IMR-90 (cell line): ENCODE measurements at regions not wholly inside any gene's neighbourhood (a gene's known extent, or its start where the extent isn't known, plus 50 kb on each side); places are given as distances from the start of the nearest gene placed in this dataset.

Experiments used
- ATAC-seq: fragments of 200-7000 bp; cut with Tn5 transposase; 2 replicates; pipeline ENCODE4 v1.9.1; 2020; ENCODE audit warnings: low read depth, mild to moderate bottlenecking, moderate library complexity
- BruUV-seq: library from RNA; stranded (reverse); fragments of 400-500 nt; replicated peaks from 2 replicates; lab custom pipeline; 2021; lab: Mats Ljungman, UMichigan
- CTCF ChIA-PET: fragments of 300-600 bp; formaldehyde crosslinking; extraction: SDS; loops from one replicate; lab custom pipeline; 2021; ENCODE audit warnings: antibody characterized with exemption; lab: Yijun Ruan, JAX
- POLR2A ChIA-PET: fragments of 300-600 bp; sonication (Branson Sonifier 250); formaldehyde crosslinking; loops from one replicate; lab custom pipeline; 2022; ENCODE audit warnings: antibody characterized with exemption; ENCODE audit not compliant: unreplicated experiment; lab: Charles Lee
- DNase-seq: peaks from one replicate; pipeline ENCODE4 v3.0.0; 2013
- H2AFZ ChIP-seq: replicated peaks from 2 replicates; pipeline ENCODE3; 2013; ENCODE audit warnings: low read length, mild to moderate bottlenecking; ENCODE audit not compliant: poor library complexity
- H2AK5ac ChIP-seq: 2 replicates; pipeline ENCODE4 v1.6.1; 2013; ENCODE audit warnings: low read depth, low read length, inconsistent platforms
- H2AK9ac ChIP-seq: replicated peaks from 2 replicates; pipeline ENCODE3; 2013; ENCODE audit warnings: mild to moderate bottlenecking, low read depth, low read length, moderate library complexity; ENCODE audit not compliant: poor library complexity
- H2BK120ac ChIP-seq: 2 replicates; pipeline ENCODE4 v1.6.1; 2013; ENCODE audit warnings: low read depth, low read length, inconsistent platforms
- H2BK15ac ChIP-seq: 3 replicates; pipeline ENCODE4 v1.6.1; 2013; ENCODE audit warnings: low read depth, low read length, inconsistent platforms
- H2BK20ac ChIP-seq: 2 replicates; pipeline ENCODE4 v1.6.1; 2013; ENCODE audit warnings: low read depth, mild to moderate bottlenecking, inconsistent platforms, low read length, moderate library complexity
- H2BK5ac ChIP-seq: 2 replicates; pipeline ENCODE4 v1.6.1; 2013; ENCODE audit warnings: mild to moderate bottlenecking, low read depth, low read length, inconsistent platforms; ENCODE audit not compliant: poor library complexity, severe bottlenecking
- H3K14ac ChIP-seq: replicated peaks from 2 replicates; pipeline ENCODE4 v1.6.1; 2013; ENCODE audit warnings: low read depth, low read length, inconsistent platforms
- H3K18ac ChIP-seq: 2 replicates; pipeline ENCODE4 v1.6.1; 2013; ENCODE audit warnings: low read depth, low read length, control low read depth
- H3K23ac ChIP-seq: 2 replicates; pipeline ENCODE4 v1.6.1; 2013; ENCODE audit warnings: low read depth, low read length, inconsistent platforms
- H3K27ac ChIP-seq: 2 replicates; pipeline ENCODE4 v1.5.1; 2013; ENCODE audit warnings: mild to moderate bottlenecking, control low read depth, low read length; ENCODE audit not compliant: insufficient read depth
- H3K27me3 ChIP-seq: 2 replicates; pipeline ENCODE4 v1.6.1; 2013; ENCODE audit warnings: low read length; ENCODE audit not compliant: control insufficient read depth, insufficient read depth
- H3K36me3 ChIP-seq: 2 replicates; pipeline ENCODE4 v1.6.1; 2013; ENCODE audit warnings: low read length, mixed read lengths; ENCODE audit not compliant: control insufficient read depth, insufficient read depth
- H3K4ac ChIP-seq: 2 replicates; pipeline ENCODE4 v1.6.1; 2013; ENCODE audit warnings: low read depth, low read length, inconsistent platforms
- H3K4me1 ChIP-seq: 2 replicates; pipeline ENCODE4 v1.6.1; 2013; ENCODE audit warnings: low read length, mixed read lengths; ENCODE audit not compliant: control insufficient read depth, insufficient read depth
- H3K4me2 ChIP-seq: 2 replicates; pipeline ENCODE4 v1.6.1; 2013; ENCODE audit warnings: low read depth, mild to moderate bottlenecking, control low read depth, low read length, moderate library complexity
- H3K4me3 ChIP-seq: 2 replicates; pipeline ENCODE4 v1.5.1; 2013; ENCODE audit warnings: low read depth, mild to moderate bottlenecking, control low read depth, low read length, moderate library complexity; ENCODE audit not compliant: insufficient read depth
- H3K56ac ChIP-seq: 2 replicates; pipeline ENCODE4 v1.6.1; 2013; ENCODE audit warnings: low read length, inconsistent platforms; ENCODE audit not compliant: insufficient read depth; ENCODE audit errors: extremely low read depth
- H3K79me1 ChIP-seq, 2 experiments: 2 replicates each; pipeline ENCODE4 v1.6.1; 2013; ENCODE audit warnings: low read length in 2 of 2, inconsistent platforms in 1 of 2, low read depth in 1 of 2
- H3K9ac ChIP-seq: 2 replicates; pipeline ENCODE4 v1.6.1; 2013; ENCODE audit warnings: low read depth, low read length, control low read depth
- H3K9me1 ChIP-seq: 2 replicates; pipeline ENCODE4 v1.6.1; 2013; ENCODE audit warnings: low read length, inconsistent platforms; ENCODE audit not compliant: insufficient read depth
- H3K9me3 ChIP-seq: 2 replicates; pipeline ENCODE4 v1.6.1; 2013; ENCODE audit warnings: low read length; ENCODE audit not compliant: control insufficient read depth, insufficient read depth
- H4K20me1 ChIP-seq: 2 replicates; pipeline ENCODE4 v1.6.1; 2013; ENCODE audit warnings: low read length, inconsistent platforms; ENCODE audit not compliant: insufficient read depth
- H4K5ac ChIP-seq: 2 replicates; pipeline ENCODE4 v1.6.1; 2013; ENCODE audit warnings: mild to moderate bottlenecking, low read depth, low read length, control low read depth
- H4K8ac ChIP-seq, 2 experiments: 2 replicates each; pipeline ENCODE4 v1.6.1; 2013; ENCODE audit warnings: low read depth in 2 of 2, low read length in 2 of 2, control low read depth in 1 of 2, inconsistent platforms in 1 of 2
- H4K91ac ChIP-seq: 2 replicates; pipeline ENCODE4 v1.6.1; 2013; ENCODE audit warnings: low read depth, low read length, inconsistent platforms; ENCODE audit not compliant: insufficient read depth
- BHLHE40 ChIP-seq: fragments of 150-350 bp; IDR thresholded peaks from 2 replicates; pipeline ENCODE4 v1.6.1; 2016; ENCODE audit warnings: mild to moderate bottlenecking, low read depth, low read length
- CEBPB ChIP-seq: IDR thresholded peaks from 2 replicates; pipeline ENCODE4 v1.6.1; 2012; ENCODE audit warnings: low read depth, low read length, improper control_type of control experiment
- FOS ChIP-seq: fragments of 150-350 bp; IDR thresholded peaks from 2 replicates; pipeline ENCODE4 v1.6.1; 2016; ENCODE audit warnings: low read depth, low read length
- MAFK ChIP-seq: IDR thresholded peaks from 2 replicates; pipeline ENCODE4 v1.6.1; 2012; ENCODE audit warnings: low read depth, low read length, improper control_type of control experiment
- MAZ ChIP-seq: IDR thresholded peaks from 2 replicates; pipeline ENCODE4 v1.6.1; 2012; ENCODE audit warnings: low read depth, mild to moderate bottlenecking, low read length, improper control_type of control experiment, moderate library complexity, borderline replicate concordance
- NFE2L2 ChIP-seq: fragments of 150-350 bp; IDR thresholded peaks from 2 replicates; pipeline ENCODE4 v1.6.1; 2016; ENCODE audit warnings: low read depth, mild to moderate bottlenecking, low read length
- POLR2A ChIP-seq: IDR thresholded peaks from 2 replicates; pipeline ENCODE4 v1.6.1; 2012; ENCODE audit warnings: mild to moderate bottlenecking, low read depth, low read length
- RAD21 ChIP-seq: IDR thresholded peaks from 2 replicates; pipeline ENCODE4 v1.6.1; 2012; ENCODE audit warnings: low read length, improper control_type of control experiment
- RCOR1 ChIP-seq: IDR thresholded peaks from 2 replicates; pipeline ENCODE4 v1.6.1; 2012; ENCODE audit warnings: mild to moderate bottlenecking, low read length, improper control_type of control experiment; ENCODE audit not compliant: insufficient replicate concordance
- RFX5 ChIP-seq: IDR thresholded peaks from 2 replicates; pipeline ENCODE4 v1.8.0; 2012; ENCODE audit warnings: low read depth, mild to moderate bottlenecking, low read length, moderate library complexity
- SMC3 ChIP-seq: fragments of 150-350 bp; IDR thresholded peaks from 2 replicates; pipeline ENCODE4 v1.6.1; 2016; ENCODE audit warnings: low read depth, mild to moderate bottlenecking, antibody characterized with exemption, low read length, moderate library complexity
- WGBS, 2 experiments: methylation state at CpG; one replicate each; pipeline versions ENCODE4 v1.1.5 to v1.1.7; 2013; ENCODE audit warnings: missing lambda C conversion rate in 2 of 2; ENCODE audit not compliant: insufficient read length in 1 of 2; ENCODE audit errors: extremely low coverage in 2 of 2; 5-methylcytosine and 5-hydroxymethylcytosine counted together
- dilution Hi-C: fragments of 300-500 bp; cut with HindIII; formaldehyde crosslinking; loops from one replicate; pipeline ENCODE4 v1.14.3; 2018; ENCODE audit warnings: low sequenced_read_pairs; ENCODE audit not compliant: unreplicated experiment
- in situ Hi-C: fragments of 300-500 bp; cut with MboI; formaldehyde crosslinking; loops from 3 replicates; pipeline ENCODE4 v1.14.3; 2019; ENCODE audit warnings: low sequenced_read_pairs, inconsistent platforms, mixed read lengths
- intact Hi-C: fragments of 100-400 bp; cut with micrococcal nuclease; formaldehyde crosslinking; loops from 2 replicates; pipeline ENCODE4 v1.10.0; 2022
- TF ChIP-seq, protein P1 (sequence below): fragments of 150-350 bp; IDR thresholded peaks from 2 replicates; pipeline ENCODE4 v1.6.1; 2017; ENCODE audit warnings: mild to moderate bottlenecking, antibody characterized with exemption, low read length, low read depth
- TF ChIP-seq, protein P2 (sequence below): fragments of 150-350 bp; IDR thresholded peaks from 2 replicates; pipeline ENCODE4 v1.6.1; 2016; ENCODE audit warnings: low read depth, mild to moderate bottlenecking, low read length, moderate library complexity, borderline replicate concordance

DNA sequence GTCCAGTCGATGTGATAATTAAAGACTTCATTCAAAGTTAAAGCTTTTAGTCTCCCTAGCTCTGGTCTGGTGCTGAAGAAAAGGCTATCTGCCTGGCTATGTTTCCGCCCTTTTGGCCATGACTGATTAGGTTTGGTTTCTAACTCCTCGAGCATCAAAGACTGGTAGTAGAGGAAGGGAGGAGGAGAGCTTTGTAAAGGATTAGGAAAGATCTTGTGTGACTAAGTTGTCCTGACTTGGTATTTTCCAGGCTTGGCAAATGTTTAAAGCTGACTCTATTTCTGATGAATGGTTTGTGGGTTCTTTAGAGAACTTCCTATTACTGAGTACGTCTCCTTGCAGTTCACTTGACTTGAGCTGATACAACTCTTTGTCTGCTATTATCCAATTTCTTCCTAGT lies 312.9 kb downstream of the GJA1 start:
- Histone ChIP-seq H3K36me3 (no peaks in the 10 kb centered on the region), H3K9me1 (no peaks in the 10 kb centered on the region), H2BK20ac (no peak overlapping the region), H3K9me3 (no peaks in the 10 kb centered on the region), H2AK5ac (no peak overlapping the region), H3K4me3 (no peak overlapping the region), H4K20me1 (no peaks in the 10 kb centered on the region), H2BK15ac (no peak overlapping the region), H3K4ac (no peak overlapping the region), H3K27ac (no peak overlapping the region), H3K4me2 (no peak overlapping the region), H3K14ac (no peak overlapping the region), H4K91ac (no peak overlapping the region), H3K9ac (no peak overlapping the region), H2AFZ (no peak overlapping the region), H2AK9ac (no peak overlapping the region), H3K18ac (no peak overlapping the region), H3K56ac (no peak overlapping the region), H2BK5ac (no peak overlapping the region), H4K5ac (no peak overlapping the region), H2BK120ac (no peak overlapping the region), H3K4me1 (peaks cover 1% of the 10 kb centered on the region; the same call in 1 of the 2 replicates), H4K8ac (no peak overlapping the region), H3K79me1 (no peaks in the 10 kb centered on the region), H3K27me3 (no peaks in the 10 kb centered on the region), H3K23ac (no peak overlapping the region)
- WGBS, 2 experiments, result 43% methylated on average over 2 of the region's 4 CpGs; no CpG with 5 or more reads in 1 of the 2 experiments
- POLR2A ChIA-PET, result interaction anchor here (0.6 kb wide), 1 partner anchor 10 kb away, joined by 5 read pairs; no protein-coding TSS in a partner anchor
- intact Hi-C loops, result no loop called here
- in situ Hi-C loops, result no loop called here
- ATAC-seq (peak; percentile 27; the same call in 1 of the 2 replicates), DNase-seq (peak; percentile 64)
- dilution Hi-C loops, result no loop called here
- TF ChIP-seq BHLHE40, result no peak
- TF ChIP-seq RAD21, result no peak
- TF ChIP-seq, protein P1, sequence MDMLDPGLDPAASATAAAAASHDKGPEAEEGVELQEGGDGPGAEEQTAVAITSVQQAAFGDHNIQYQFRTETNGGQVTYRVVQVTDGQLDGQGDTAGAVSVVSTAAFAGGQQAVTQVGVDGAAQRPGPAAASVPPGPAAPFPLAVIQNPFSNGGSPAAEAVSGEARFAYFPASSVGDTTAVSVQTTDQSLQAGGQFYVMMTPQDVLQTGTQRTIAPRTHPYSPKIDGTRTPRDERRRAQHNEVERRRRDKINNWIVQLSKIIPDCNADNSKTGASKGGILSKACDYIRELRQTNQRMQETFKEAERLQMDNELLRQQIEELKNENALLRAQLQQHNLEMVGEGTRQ, result no peak
- no peak for TF ChIP-seq SMC3
- TF ChIP-seq POLR2A, result no peak
- no peak for TF ChIP-seq NFE2L2
- TF ChIP-seq, protein P2, sequence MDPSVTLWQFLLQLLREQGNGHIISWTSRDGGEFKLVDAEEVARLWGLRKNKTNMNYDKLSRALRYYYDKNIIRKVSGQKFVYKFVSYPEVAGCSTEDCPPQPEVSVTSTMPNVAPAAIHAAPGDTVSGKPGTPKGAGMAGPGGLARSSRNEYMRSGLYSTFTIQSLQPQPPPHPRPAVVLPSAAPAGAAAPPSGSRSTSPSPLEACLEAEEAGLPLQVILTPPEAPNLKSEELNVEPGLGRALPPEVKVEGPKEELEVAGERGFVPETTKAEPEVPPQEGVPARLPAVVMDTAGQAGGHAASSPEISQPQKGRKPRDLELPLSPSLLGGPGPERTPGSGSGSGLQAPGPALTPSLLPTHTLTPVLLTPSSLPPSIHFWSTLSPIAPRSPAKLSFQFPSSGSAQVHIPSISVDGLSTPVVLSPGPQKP, result no peak
- TF ChIP-seq MAFK, result no peak
- no peak for TF ChIP-seq FOS
- no peak for TF ChIP-seq CEBPB
- TF ChIP-seq MAZ, result no peak
- TF ChIP-seq RCOR1, result no peak
- no peak for TF ChIP-seq RFX5
- CTCF ChIA-PET, result interaction anchor here (1.6 kb wide), 1 partner anchor 9 kb away, joined by 7 read pairs; no protein-coding TSS in a partner anchor
- no TSS peak for BruUV-seq
